ENCODE measurements at regions not wholly inside any gene's neighbourhood (a gene's known extent, or its start where the extent isn't known, plus 50 kb on each side); places are given as distances from the start of the nearest gene placed in this dataset.

GRCh38 chr12:93058280-93058679 is 129.2 kb upstream of the EEA1 start:
- DNase-seq: no peak
- Histone ChIP-seq H3K27me3 (no peaks in the 10 kb centered on the region), H3K9me3 (no peaks in the 10 kb centered on the region), H3K4me3 (no peak overlapping the region), H3K27ac (no peak overlapping the region), H3K36me3 (no peaks in the 10 kb centered on the region), H3K4me1 (no peaks in the 10 kb centered on the region)
- no peak for TF ChIP-seq POLR2A (IDR thresholded peaks at IDR 0.05)
- intact Hi-C loops (cut with DNase I; ENCODE audit: low total_unique reads): no loop called here

DNA sequence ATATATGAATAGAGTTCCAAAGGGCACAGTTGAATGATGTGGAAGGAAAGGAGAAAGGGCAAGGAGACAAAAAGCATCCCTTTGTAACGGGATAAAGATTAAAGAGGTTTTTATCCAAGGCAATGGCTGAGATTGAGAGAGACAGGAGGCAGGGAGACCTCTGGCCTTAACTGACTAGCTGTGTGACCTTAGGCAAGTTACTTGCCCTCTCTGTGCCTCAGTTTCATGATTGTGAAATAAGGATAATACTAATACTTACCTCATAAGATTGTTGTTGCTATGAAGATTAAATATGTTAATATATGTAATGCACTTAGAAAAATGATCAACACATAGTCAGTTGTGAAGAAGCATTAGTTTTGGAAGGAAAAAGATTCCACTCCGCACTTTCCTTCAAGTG is 130.2 kb upstream of the EEA1 start:
- H3K27me3 ChIP-seq: no peaks in the 10 kb centered on the region
- H3K4me1 ChIP-seq: no peaks in the 10 kb centered on the region
- no peak overlapping the region for H3K27ac ChIP-seq
- intact Hi-C loops (cut with DNase I; ENCODE audit: low total_unique reads): no loop called here
- no peak for TF ChIP-seq POLR2A (IDR thresholded peaks at IDR 0.05)
- no peak for DNase-seq
- H3K9me3 ChIP-seq: no peaks in the 10 kb centered on the region
- H3K36me3 ChIP-seq: no peaks in the 10 kb centered on the region
- no peak overlapping the region for H3K4me3 ChIP-seq

DNA sequence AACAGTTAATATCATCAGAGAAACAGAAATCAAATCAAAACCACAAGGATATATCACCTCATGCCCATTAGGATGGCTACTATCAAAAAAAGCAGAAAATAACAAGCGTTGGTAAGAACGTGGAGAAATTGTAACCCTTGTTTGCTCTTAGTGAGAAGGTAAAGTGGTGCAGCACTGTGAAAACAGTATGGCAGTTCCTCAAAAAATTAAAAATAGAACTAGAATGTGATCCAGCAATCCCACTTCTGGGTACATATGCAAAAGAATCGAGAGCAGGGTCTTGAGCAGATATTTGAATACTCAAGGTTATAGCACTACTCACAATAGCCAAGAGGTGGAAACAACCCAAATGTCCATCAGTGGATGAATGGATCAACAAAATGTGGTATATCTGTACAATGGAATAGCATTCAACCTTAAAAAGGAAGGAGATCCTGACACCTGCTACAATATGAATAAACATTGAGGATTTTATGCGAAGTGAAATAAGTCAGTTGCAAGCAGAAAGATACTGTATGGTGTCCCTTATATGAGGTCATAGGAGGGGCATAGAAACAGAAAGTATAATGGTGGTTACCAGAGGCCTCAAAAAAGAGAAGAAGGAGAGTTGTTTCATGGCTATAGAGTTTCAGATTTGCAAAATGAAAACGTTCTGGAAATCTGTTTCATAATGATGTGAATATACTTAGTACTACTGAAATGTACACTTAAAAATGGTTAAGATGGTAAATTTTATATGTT is 131.0 kb upstream of the EEA1 start:
- no peak overlapping the region for H3K4me3 ChIP-seq
- H3K36me3 ChIP-seq: no peaks in the 10 kb centered on the region
- no peak for TF ChIP-seq POLR2A (IDR thresholded peaks at IDR 0.05)
- TF ChIP-seq, protein P1, sequence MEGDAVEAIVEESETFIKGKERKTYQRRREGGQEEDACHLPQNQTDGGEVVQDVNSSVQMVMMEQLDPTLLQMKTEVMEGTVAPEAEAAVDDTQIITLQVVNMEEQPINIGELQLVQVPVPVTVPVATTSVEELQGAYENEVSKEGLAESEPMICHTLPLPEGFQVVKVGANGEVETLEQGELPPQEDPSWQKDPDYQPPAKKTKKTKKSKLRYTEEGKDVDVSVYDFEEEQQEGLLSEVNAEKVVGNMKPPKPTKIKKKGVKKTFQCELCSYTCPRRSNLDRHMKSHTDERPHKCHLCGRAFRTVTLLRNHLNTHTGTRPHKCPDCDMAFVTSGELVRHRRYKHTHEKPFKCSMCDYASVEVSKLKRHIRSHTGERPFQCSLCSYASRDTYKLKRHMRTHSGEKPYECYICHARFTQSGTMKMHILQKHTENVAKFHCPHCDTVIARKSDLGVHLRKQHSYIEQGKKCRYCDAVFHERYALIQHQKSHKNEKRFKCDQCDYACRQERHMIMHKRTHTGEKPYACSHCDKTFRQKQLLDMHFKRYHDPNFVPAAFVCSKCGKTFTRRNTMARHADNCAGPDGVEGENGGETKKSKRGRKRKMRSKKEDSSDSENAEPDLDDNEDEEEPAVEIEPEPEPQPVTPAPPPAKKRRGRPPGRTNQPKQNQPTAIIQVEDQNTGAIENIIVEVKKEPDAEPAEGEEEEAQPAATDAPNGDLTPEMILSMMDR (IDR thresholded peaks at IDR 0.05): no peak
- no peaks in the 10 kb centered on the region for H3K4me1 ChIP-seq
- intact Hi-C loops (cut with DNase I; ENCODE audit: low total_unique reads): no loop called here
- H3K27me3 ChIP-seq: no peaks in the 10 kb centered on the region
- DNase-seq: no peak
- H3K9me3 ChIP-seq: no peaks in the 10 kb centered on the region
- no peak overlapping the region for H3K27ac ChIP-seq

DNA sequence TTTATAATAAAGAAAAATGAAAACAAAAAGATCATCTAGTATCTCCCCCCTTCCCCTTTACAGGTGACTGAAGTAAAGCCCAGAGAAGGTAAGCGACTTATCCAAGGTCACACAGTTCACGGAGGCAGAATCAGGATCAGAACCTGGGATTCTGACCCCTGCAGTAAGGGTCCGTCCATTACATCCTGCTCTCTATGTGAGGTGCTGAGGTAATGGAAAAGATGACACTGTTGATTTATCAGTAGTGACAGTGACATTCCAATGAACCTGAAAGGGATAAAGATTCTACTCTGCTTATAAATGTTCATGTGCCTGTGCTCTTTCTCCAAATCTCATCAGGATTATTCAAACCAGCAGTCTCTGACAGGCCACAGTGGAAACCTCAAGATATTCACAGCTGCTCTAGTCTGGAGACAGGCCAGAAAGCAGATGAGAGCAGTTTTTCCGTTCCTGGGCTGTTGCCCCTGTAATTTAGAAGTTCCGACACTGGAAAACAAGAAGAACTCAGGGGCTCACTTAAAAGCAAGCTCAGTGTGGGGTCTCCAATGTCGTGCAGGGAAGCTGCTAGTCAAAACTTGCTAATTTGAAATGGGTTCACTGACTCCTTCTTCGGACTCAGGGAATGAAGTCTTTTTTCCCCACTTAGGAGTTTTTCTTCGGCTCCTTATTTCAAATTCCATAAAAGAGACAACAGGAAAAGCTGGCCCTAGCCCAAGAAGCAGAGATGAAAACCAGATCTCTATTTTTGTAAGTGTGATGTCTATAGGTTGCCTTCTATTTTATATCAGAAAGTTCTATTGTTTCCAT is 131.8 kb upstream of the EEA1 start:
- Histone ChIP-seq H3K36me3 (no peaks in the 10 kb centered on the region), H3K27ac (peak overlapping the region; percentile 43 to 58), H3K9me3 (no peaks in the 10 kb centered on the region), H3K4me3 (no peak overlapping the region), H3K4me1 (no peaks in the 10 kb centered on the region), H3K27me3 (no peaks in the 10 kb centered on the region)
- intact Hi-C loops (cut with DNase I; ENCODE audit: low total_unique reads): no loop called here
- DNase-seq: peak; percentile 23 to 42
- TF ChIP-seq POLR2A (IDR thresholded peaks at IDR 0.05): no peak
- TF ChIP-seq, protein P1 (IDR thresholded peaks at IDR 0.05): no peak

- H3K4me3 ChIP-seq: no peak overlapping the region
- intact Hi-C loops (cut with DNase I; ENCODE audit: low total_unique reads): no loop called here
- TF ChIP-seq, protein P1 (IDR thresholded peaks at IDR 0.05): no peak
- TF ChIP-seq POLR2A (IDR thresholded peaks at IDR 0.05): no peak
- no peaks in the 10 kb centered on the region for H3K4me1 ChIP-seq
- H3K36me3 ChIP-seq: no peaks in the 10 kb centered on the region
- no peaks in the 10 kb centered on the region for H3K27me3 ChIP-seq
- peak in 1 of 2 donors; percentile 27 for DNase-seq
- no peaks in the 10 kb centered on the region for H3K9me3 ChIP-seq
- peak overlapping the region; percentile 43 to 58 for H3K27ac ChIP-seq
Measured at GRCh38 chr12:93061473-93062419, 132.7 kb upstream of the EEA1 start.

All from uterus (tissue), 3 donors.